GM23338 (cell line): ENCODE measurements at regions not wholly inside any gene's neighbourhood (a gene's known extent, or its start where the extent isn't known, plus 50 kb on each side); places are given as distances from the start of the nearest gene placed in this dataset.

Experiments used
- ATAC-seq: fragments of 200-7000 bp; cut with Tn5 transposase; 3 replicates; pipeline ENCODE4 v1.9.1; 2020
- DNase-seq: peaks from one replicate; pipeline ENCODE4 v3.0.0-alpha.2; 2015; ENCODE audit warnings: low spot score
- H2AFZ ChIP-seq: fragments of 200-600 bp; sonication (generic); 2 replicates; pipeline ENCODE4 v1.8.0; 2016; ENCODE audit warnings: antibody characterized with exemption, mild to moderate bottlenecking, moderate library complexity
- H3F3A ChIP-seq: fragments of 200-600 bp; sonication (generic); replicated peaks from 2 replicates; pipeline ENCODE4 v1.8.0; 2017; ENCODE audit warnings: antibody characterized with exemption, mixed run types, low read depth
- H3K27ac ChIP-seq: fragments of 200-600 bp; sonication (generic); 2 replicates; pipeline ENCODE4 v1.6.1; 2016; ENCODE audit warnings: low read depth
- H3K27me3 ChIP-seq: fragments of 200-600 bp; sonication (generic); 2 replicates; pipeline ENCODE4 v1.8.0; 2016; ENCODE audit warnings: mild to moderate bottlenecking, mixed run types, moderate library complexity; ENCODE audit not compliant: insufficient read depth
- H3K36me3 ChIP-seq: fragments of 200-600 bp; sonication (generic); 2 replicates; pipeline ENCODE4 v1.8.0; 2016; ENCODE audit warnings: mild to moderate bottlenecking; ENCODE audit not compliant: insufficient read depth
- H3K4me1 ChIP-seq: fragments of 200-600 bp; sonication (generic); 2 replicates; pipeline ENCODE4 v1.8.0; 2016; ENCODE audit warnings: mild to moderate bottlenecking, moderate library complexity; ENCODE audit not compliant: insufficient read depth
- H3K4me2 ChIP-seq: fragments of 200-600 bp; sonication (generic); 2 replicates; pipeline ENCODE4 v1.7.1; 2017; ENCODE audit warnings: mixed run types
- H3K4me3 ChIP-seq: fragments of 200-600 bp; sonication (generic); 2 replicates; pipeline ENCODE4 v1.6.1; 2016; ENCODE audit warnings: mixed run types
- H3K79me2 ChIP-seq: fragments of 200-600 bp; sonication (generic); replicated peaks from 2 replicates; pipeline ENCODE4 v1.8.0; 2017; ENCODE audit warnings: mild to moderate bottlenecking; ENCODE audit not compliant: insufficient read depth
- H3K9me2 ChIP-seq: fragments of 200-600 bp; sonication (generic); 2 replicates; pipeline ENCODE4 v1.8.0; 2017; ENCODE audit not compliant: insufficient read depth
- H4K20me1 ChIP-seq: fragments of 200-600 bp; sonication (generic); replicated peaks from 2 replicates; pipeline ENCODE4 v1.8.0; 2017; ENCODE audit warnings: mild to moderate bottlenecking; ENCODE audit not compliant: insufficient read depth
- H3K27ac Mint-ChIP-seq: 2 replicates; pipeline ENCODE4 v1.8.0; 2020; ENCODE audit warnings: inconsistent platforms, mild to moderate bottlenecking, moderate library complexity, mixed read lengths
- H3K27me3 Mint-ChIP-seq: 3 replicates; pipeline ENCODE4 v1.8.0; 2022; ENCODE audit warnings: low read depth, mild to moderate bottlenecking, moderate library complexity, mixed read lengths, inconsistent platforms; ENCODE audit not compliant: insufficient read depth, poor library complexity
- H3K36me3 Mint-ChIP-seq: 3 replicates; pipeline ENCODE4 v1.8.0; 2021; ENCODE audit warnings: low read depth, mild to moderate bottlenecking, inconsistent platforms, moderate library complexity, mixed read lengths
- H3K4me1 Mint-ChIP-seq: 3 replicates; pipeline ENCODE4 v1.8.0; 2020; ENCODE audit warnings: mild to moderate bottlenecking, inconsistent platforms, mixed read lengths
- H3K4me3 Mint-ChIP-seq: 3 replicates; pipeline ENCODE4 v1.8.0; 2021; ENCODE audit warnings: moderate library complexity, mild to moderate bottlenecking, inconsistent platforms, mixed read lengths
- H3K9me3 Mint-ChIP-seq: 3 replicates; pipeline ENCODE4 v1.8.0; 2020; ENCODE audit warnings: moderate library complexity, mild to moderate bottlenecking, inconsistent platforms, mixed read lengths
- CREB1 ChIP-seq: fragments of 250-450 bp; sonication (Bioruptor Pico); IDR thresholded peaks from 2 replicates; pipeline ENCODE4 v1.5.0; 2020; ENCODE audit warnings: low read depth, mild to moderate bottlenecking, moderate library complexity
- EZH2phosphoT487 ChIP-seq: fragments of 200-600 bp; sonication (generic); IDR thresholded peaks from one replicate; pipeline ENCODE4 v1.8.1; 2018; ENCODE audit warnings: antibody characterized with exemption; ENCODE audit not compliant: unreplicated experiment
- JUNB ChIP-seq: IDR thresholded peaks from one replicate; pipeline ENCODE4 v1.6.1; 2016; ENCODE audit warnings: antibody characterized with exemption; ENCODE audit not compliant: unreplicated experiment
- NANOG ChIP-seq: IDR thresholded peaks from 2 replicates; pipeline ENCODE4 v1.6.1; 2016; ENCODE audit warnings: antibody characterized with exemption, borderline replicate concordance
- REST ChIP-seq: IDR thresholded peaks from one replicate; pipeline ENCODE4 v1.6.1; 2018; ENCODE audit warnings: antibody characterized with exemption; ENCODE audit not compliant: unreplicated experiment
- STAT1 ChIP-seq: IDR thresholded peaks from one replicate; pipeline ENCODE4 v1.6.1; 2016; ENCODE audit warnings: antibody characterized with exemption; ENCODE audit not compliant: unreplicated experiment
- ZNF114 ChIP-seq: fragments of 250-450 bp; sonication (Bioruptor Pico); IDR thresholded peaks from 2 replicates; pipeline ENCODE4 v1.5.0; 2020; ENCODE audit warnings: mild to moderate bottlenecking, moderate library complexity
- TF ChIP-seq, protein P1 (sequence below): IDR thresholded peaks from 2 replicates; pipeline ENCODE4 v1.6.1; 2016; ENCODE audit warnings: antibody characterized with exemption
- TF ChIP-seq, protein P2 (sequence below), 2 experiments: fragments of 200-600 bp in 1 of 2; sonication (generic) in 1 of 2; conservative IDR thresholded peaks; 2 replicates each; pipeline versions ENCODE4 v1.5.1 to v1.6.1; 2016 to 2017; ENCODE audit warnings: antibody characterized with exemption in 2 of 2, low read depth in 2 of 2, mild to moderate bottlenecking in 2 of 2, moderate library complexity in 1 of 2

DNA sequence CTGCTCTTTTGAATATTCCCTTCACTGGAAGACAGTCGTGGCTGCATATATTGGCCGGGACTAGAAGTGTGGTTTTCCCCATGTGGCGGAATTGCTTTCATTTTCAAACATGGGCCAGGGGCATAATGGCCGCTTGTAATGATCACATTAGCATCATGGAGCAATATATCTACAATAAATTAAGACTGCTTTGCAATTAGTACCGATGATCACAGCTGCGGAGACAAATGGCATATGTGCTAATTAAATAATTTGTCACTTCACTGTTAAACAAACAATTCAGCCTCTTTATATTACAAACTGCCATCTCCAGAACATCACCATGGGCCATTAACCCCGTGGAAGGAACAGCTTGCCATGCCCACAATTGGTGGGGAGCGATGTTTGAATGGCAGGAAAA is 68.2 kb upstream of the OLIG2 start (continued):
- TF ChIP-seq ZNF114 (CRISPR knock-in tag) (no peak), JUNB (no peak), REST (no peak), EZH2phosphoT487 (no peak), NANOG (no peak), STAT1 (no peak), CREB1 (CRISPR knock-in tag) (no peak)
- TF ChIP-seq, protein P1, sequence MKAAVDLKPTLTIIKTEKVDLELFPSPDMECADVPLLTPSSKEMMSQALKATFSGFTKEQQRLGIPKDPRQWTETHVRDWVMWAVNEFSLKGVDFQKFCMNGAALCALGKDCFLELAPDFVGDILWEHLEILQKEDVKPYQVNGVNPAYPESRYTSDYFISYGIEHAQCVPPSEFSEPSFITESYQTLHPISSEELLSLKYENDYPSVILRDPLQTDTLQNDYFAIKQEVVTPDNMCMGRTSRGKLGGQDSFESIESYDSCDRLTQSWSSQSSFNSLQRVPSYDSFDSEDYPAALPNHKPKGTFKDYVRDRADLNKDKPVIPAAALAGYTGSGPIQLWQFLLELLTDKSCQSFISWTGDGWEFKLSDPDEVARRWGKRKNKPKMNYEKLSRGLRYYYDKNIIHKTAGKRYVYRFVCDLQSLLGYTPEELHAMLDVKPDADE = no peak

DNA sequence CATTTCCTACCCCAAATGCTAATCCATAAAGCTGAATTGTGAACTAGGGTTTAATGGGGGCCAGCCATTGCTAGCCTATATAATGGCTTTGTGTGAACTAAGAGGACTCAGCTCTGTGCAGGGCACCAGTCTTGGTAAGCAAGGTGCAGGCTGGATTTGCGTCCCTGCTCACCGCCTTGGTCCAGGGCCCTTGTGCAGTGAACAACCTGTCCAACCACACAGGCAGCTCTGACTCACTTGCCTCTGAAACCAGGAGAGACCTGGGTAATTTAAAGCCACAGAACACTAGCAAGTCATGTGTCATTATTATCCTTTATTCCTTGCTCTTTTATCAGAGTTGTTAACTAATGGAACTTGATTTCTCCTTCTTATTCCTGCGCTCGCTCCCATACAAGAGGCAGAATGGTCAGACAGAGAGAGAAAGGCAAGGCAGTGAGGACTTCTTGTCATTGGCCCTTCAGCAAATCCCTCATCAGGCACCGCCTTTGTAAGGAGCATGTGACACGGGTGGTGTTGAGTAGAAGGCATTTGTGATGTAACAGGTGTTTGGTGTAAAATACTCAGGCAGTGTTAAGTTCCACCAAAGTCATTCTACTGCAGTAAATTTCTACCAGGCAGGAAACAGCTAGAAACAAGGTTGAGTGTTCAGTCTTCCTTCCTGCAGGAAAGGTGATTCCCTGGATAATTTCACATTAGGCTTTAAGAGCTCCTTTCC is 67.3 kb upstream of the OLIG2 start:
- no peak overlapping the region for H3K4me3 ChIP-seq
- no peak overlapping the region for H3K4me3 Mint-ChIP-seq
- H2AFZ ChIP-seq = peak overlapping the region; percentile 49; the same call in 1 of the 2 replicates
- H3F3A ChIP-seq = no peaks in the 10 kb centered on the region
- no peaks in the 10 kb centered on the region for H3K36me3 ChIP-seq
- H3K4me1 Mint-ChIP-seq = peaks cover 46% of the 10 kb centered on the region
- H3K9me3 Mint-ChIP-seq = peaks cover 3% of the 10 kb centered on the region; the same call in 1 of the 3 replicates
- H3K27me3 Mint-ChIP-seq = peaks cover 2% of the 10 kb centered on the region
- no peaks in the 10 kb centered on the region for H3K9me2 ChIP-seq
- TF ChIP-seq, protein P2, sequence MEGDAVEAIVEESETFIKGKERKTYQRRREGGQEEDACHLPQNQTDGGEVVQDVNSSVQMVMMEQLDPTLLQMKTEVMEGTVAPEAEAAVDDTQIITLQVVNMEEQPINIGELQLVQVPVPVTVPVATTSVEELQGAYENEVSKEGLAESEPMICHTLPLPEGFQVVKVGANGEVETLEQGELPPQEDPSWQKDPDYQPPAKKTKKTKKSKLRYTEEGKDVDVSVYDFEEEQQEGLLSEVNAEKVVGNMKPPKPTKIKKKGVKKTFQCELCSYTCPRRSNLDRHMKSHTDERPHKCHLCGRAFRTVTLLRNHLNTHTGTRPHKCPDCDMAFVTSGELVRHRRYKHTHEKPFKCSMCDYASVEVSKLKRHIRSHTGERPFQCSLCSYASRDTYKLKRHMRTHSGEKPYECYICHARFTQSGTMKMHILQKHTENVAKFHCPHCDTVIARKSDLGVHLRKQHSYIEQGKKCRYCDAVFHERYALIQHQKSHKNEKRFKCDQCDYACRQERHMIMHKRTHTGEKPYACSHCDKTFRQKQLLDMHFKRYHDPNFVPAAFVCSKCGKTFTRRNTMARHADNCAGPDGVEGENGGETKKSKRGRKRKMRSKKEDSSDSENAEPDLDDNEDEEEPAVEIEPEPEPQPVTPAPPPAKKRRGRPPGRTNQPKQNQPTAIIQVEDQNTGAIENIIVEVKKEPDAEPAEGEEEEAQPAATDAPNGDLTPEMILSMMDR (conservative IDR thresholded peaks at IDR 0.05; ENCODE audit: low read depth in 2 of 2) = no peak
- TF ChIP-seq, protein P1 = no peak
- peak; percentile 31; the same call in 1 of the 2 replicates for TF ChIP-seq CREB1 (CRISPR knock-in tag)
- TF ChIP-seq REST = no peak
- H4K20me1 ChIP-seq = no peaks in the 10 kb centered on the region
- H3K27me3 ChIP-seq = no peaks in the 10 kb centered on the region
- H3K27ac ChIP-seq = no peak overlapping the region
- H3K79me2 ChIP-seq = no peaks in the 10 kb centered on the region
- no peak overlapping the region for H3K27ac Mint-ChIP-seq
- H3K4me2 ChIP-seq = 0 out of 2 replicates have a peak overlapping the region, but pooled peaks have one; percentile 35
- H3K36me3 Mint-ChIP-seq = no peaks in the 10 kb centered on the region
- peak; percentile 63 for ATAC-seq
- H3K4me1 ChIP-seq = peaks cover 49% of the 10 kb centered on the region
- peak; percentile 54 for DNase-seq
